ENCODE measurements at regions not wholly inside any gene's neighbourhood (a gene's known extent, or its start where the extent isn't known, plus 50 kb on each side); places are given as distances from the start of the nearest gene placed in this dataset.

- H3K4me3 ChIP-seq = no peak overlapping the region
- no peak for DNase-seq
- H3K9me3 ChIP-seq = no peaks in the 10 kb centered on the region
Observed at GRCh38 chr9:78858266-78858665, 561.3 kb downstream of the PSAT1 start.

GRCh38 chr9:78860801-78861475 lies 564.0 kb downstream of the PSAT1 start:
- no peak overlapping the region for H3K27ac ChIP-seq
- no peak for TF ChIP-seq CTCF (IDR thresholded peaks at IDR 0.05)
- TF ChIP-seq POLR2AphosphoS5 (IDR thresholded peaks at IDR 0.05) = no peak
- TF ChIP-seq POLR2A (IDR thresholded peaks at IDR 0.05) = no peak
- TF ChIP-seq EP300 (IDR thresholded peaks at IDR 0.05) = no peak
- H3K4me3 ChIP-seq = no peak overlapping the region
- DNase-seq = no peak
- H3K9me3 ChIP-seq = no peaks in the 10 kb centered on the region
- H3K4me1 ChIP-seq = no peaks in the 10 kb centered on the region
- no peaks in the 10 kb centered on the region for H3K27me3 ChIP-seq
- no peaks in the 10 kb centered on the region for H3K36me3 ChIP-seq
- intact Hi-C loops (cut with DNase I) = no loop called here

More at GRCh38 chr9:78858266-78858665, 561.3 kb downstream of the PSAT1 start:
- 35 to 87% methylated on average over 1 of the region's 1 CpG for WGBS, 2 donors
- intact Hi-C loops (cut with DNase I) = no loop called here
- Histone ChIP-seq H3K27ac (no peak overlapping the region), H3K27me3 (no peaks in the 10 kb centered on the region), H3K4me1 (no peaks in the 10 kb centered on the region), H3K36me3 (no peaks in the 10 kb centered on the region)
- TF ChIP-seq POLR2AphosphoS5 (IDR thresholded peaks at IDR 0.05) (no peak), EP300 (IDR thresholded peaks at IDR 0.05) (no peak), POLR2A (IDR thresholded peaks at IDR 0.05) (no peak), CTCF (IDR thresholded peaks at IDR 0.05) (no peak)

GRCh38 chr9:78863531-78863930 lies 566.6 kb downstream of the PSAT1 start:
- Histone ChIP-seq H3K4me1 (no peaks in the 10 kb centered on the region), H3K27me3 (no peaks in the 10 kb centered on the region), H3K9me3 (no peaks in the 10 kb centered on the region), H3K36me3 (no peaks in the 10 kb centered on the region), H3K27ac (no peak overlapping the region), H3K4me3 (no peak overlapping the region)
- no peak for DNase-seq
- WGBS, 2 donors = 66 to 78% methylated on average over 4 of the region's 4 CpGs
- intact Hi-C loops (cut with DNase I) = no loop called here
- TF ChIP-seq POLR2AphosphoS5 (IDR thresholded peaks at IDR 0.05) (no peak), CTCF (IDR thresholded peaks at IDR 0.05) (no peak), POLR2A (IDR thresholded peaks at IDR 0.05) (no peak), EP300 (IDR thresholded peaks at IDR 0.05) (no peak)

GRCh38 chr9:78865737-78866136 lies 568.8 kb downstream of the PSAT1 start:
- Histone ChIP-seq H3K27me3 (no peaks in the 10 kb centered on the region), H3K27ac (no peak overlapping the region), H3K36me3 (no peaks in the 10 kb centered on the region), H3K9me3 (no peaks in the 10 kb centered on the region), H3K4me1 (no peaks in the 10 kb centered on the region), H3K4me3 (no peak overlapping the region)
- TF ChIP-seq POLR2AphosphoS5 (IDR thresholded peaks at IDR 0.05) = no peak
- TF ChIP-seq CTCF (IDR thresholded peaks at IDR 0.05) = no peak
- no peak for TF ChIP-seq EP300 (IDR thresholded peaks at IDR 0.05)
- no peak for TF ChIP-seq POLR2A (IDR thresholded peaks at IDR 0.05)
- intact Hi-C loops (cut with DNase I) = no loop called here
- 63 to 81% methylated on average over 2 of the region's 2 CpGs for WGBS, 2 donors
- DNase-seq = no peak
